Heart right ventricle (tissue), 16 donors: ENCODE measurements at regions not wholly inside any gene's neighbourhood (a gene's known extent, or its start where the extent isn't known, plus 50 kb on each side); places are given as distances from the start of the nearest gene placed in this dataset.

Experiments used
- ATAC-seq, 8 donors: fragments of 200-7000 bp; cut with Tn5 transposase; one replicate each; pipeline ENCODE4 v1.9.1; 2020; ENCODE audit warnings: mild to moderate bottlenecking in 8 of 8, moderate library complexity in 8 of 8, moderate number of reproducible peaks in 1 of 8
- DNase-seq, 2 donors: peaks; one replicate each; pipeline ENCODE4 v3.0.0-alpha.2; 2020
- H3K27ac ChIP-seq, 10 donors: fragments of 200-600 bp; sonication (generic) in 2 of 10; one replicate each; pipeline versions ENCODE4 v1.5.0 to v1.8.0; 2020 to 2022; ENCODE audit warnings: mild to moderate bottlenecking in 3 of 10
- H3K27me3 ChIP-seq, 7 donors: fragments of 200-600 bp; one replicate each; pipeline ENCODE4 v1.8.0; 2021 to 2022; ENCODE audit warnings: mild to moderate bottlenecking in 2 of 7
- H3K36me3 ChIP-seq, 9 donors: fragments of 200-600 bp; sonication (generic) in 1 of 9; one replicate each; pipeline versions ENCODE4 v1.5.0 to v1.8.0; 2020 to 2022; ENCODE audit warnings: mild to moderate bottlenecking in 2 of 9
- H3K4me1 ChIP-seq, 9 donors: fragments of 200-600 bp; sonication (generic) in 1 of 9; one replicate each; pipeline versions ENCODE4 v1.5.0 to v1.8.0; 2020 to 2022; ENCODE audit warnings: mild to moderate bottlenecking in 4 of 9
- H3K4me3 ChIP-seq, 10 donors: fragments of 200-600 bp; sonication (generic) in 2 of 10; one replicate each; pipeline versions ENCODE4 v1.5.0 to v1.8.0; 2020 to 2022; ENCODE audit warnings: mild to moderate bottlenecking in 7 of 10, moderate library complexity in 2 of 10
- H3K9me3 ChIP-seq, 11 donors: fragments of 200-600 bp in 10 of 11; sonication (generic) in 2 of 11; one replicate each; pipeline versions ENCODE4 v1.5.0 to v1.8.0; 2013 to 2022; ENCODE audit warnings: mild to moderate bottlenecking in 2 of 11, control low read depth in 1 of 11, moderate library complexity in 1 of 11
- CTCF ChIP-seq, 9 donors: fragments of 200-600 bp; sonication (generic) in 2 of 9; IDR thresholded peaks; one replicate each; pipeline versions ENCODE4 v1.5.0 to v1.8.0; 2021 to 2022; ENCODE audit warnings: antibody characterized with exemption in 9 of 9, mild to moderate bottlenecking in 5 of 9, moderate library complexity in 1 of 9
- WGBS, 2 donors: extraction: QIAGEN DNeasy Blood & Tissue Kit; methylation state at CpG; one replicate each; pipeline ENCODE4 v1.1.7; 2013; ENCODE audit warnings: inconsistent platforms in 1 of 2; 5-methylcytosine and 5-hydroxymethylcytosine counted together
- intact Hi-C, 10 donors: fragments of 100-400 bp; cut with DNase I; formaldehyde crosslinking; loops; one replicate each; pipeline versions ENCODE4 v1.11.1 to v1.14.2; 2022
- donor health status: Arrhythmogenic right ventricular cardiomyopathy.
- donor health status: ischemic (EF 13 %, LVEDD 7.1; RV severe dilation, severe dysfunction).
- donor health status: healthy with polysubstance abuse.
- donor health status: DM: no; HTN: yes; CAD: no.
- donor health status: DM: no; HTN: no; CAD: no.
- donor health status: ischemic (EF 25% LVEDD 6.9; RV normal size, moderate dysfunction).
- donor health status: ischemic (EF 25% LVEDD 5.7; RV mildly dilated, moderate dysfunction).
- donor health status: healthy.
- donor health status: DM: yes; HTN: yes; CAD: no.
- donor health status: Ischemic cardiomyopathy.
- donor health status: ischemic (EF 35%, LVEDD 5.7; RV mildly dilated, moderate dysfunction).
- donor health status: nonischemic (EF 11% LVEDD 7.7; RV severe dilation, severe dysfunction).
- donor health status: DM: yes; HTN: yes; CAD: no.
- donor health status: PGD.
- donor health status: ischemic (EF 29% LVEDD 5.4; RV normal size, mild dysfunction).
- donor health status: nonischemic (EF 23%, LVEDD 6.1; RV moderate dilation, normal function).

- Histone ChIP-seq H3K27me3 (no peaks in the 10 kb centered on the region), H3K27ac (no peak overlapping the region), H3K36me3 (no peaks in the 10 kb centered on the region), H3K4me1 (no peaks in the 10 kb centered on the region), H3K9me3 (no peaks in the 10 kb centered on the region), H3K4me3 (no peak overlapping the region)
- intact Hi-C loops = no loop called here
- TF ChIP-seq CTCF (IDR thresholded peaks at IDR 0.05) = no peak
- DNase-seq (no peak), ATAC-seq (no peak)
- WGBS, 2 donors = 6 to 10% methylated on average over 1 of the region's 1 CpG
Observed at GRCh38 chrY:8815616-8816015, 521.6 kb upstream of the TSPY4 start.

GRCh38 chrY:8820032-8820431 is 517.2 kb upstream of the TSPY4 start:
- Histone ChIP-seq H3K36me3 (no peaks in the 10 kb centered on the region), H3K27ac (no peak overlapping the region), H3K27me3 (no peaks in the 10 kb centered on the region), H3K4me1 (no peaks in the 10 kb centered on the region), H3K9me3 (no peaks in the 10 kb centered on the region), H3K4me3 (no peak overlapping the region)
- 40 to 49% methylated on average over 4 of the region's 4 CpGs for WGBS, 2 donors
- ATAC-seq = no peak
- no peak for TF ChIP-seq CTCF (IDR thresholded peaks at IDR 0.05)
- intact Hi-C loops = no loop called here
- no peak for DNase-seq

GRCh38 chrY:8821106-8821505 is 516.2 kb upstream of the TSPY4 start:
- Histone ChIP-seq H3K4me1 (no peaks in the 10 kb centered on the region), H3K36me3 (no peaks in the 10 kb centered on the region), H3K27me3 (no peaks in the 10 kb centered on the region), H3K4me3 (no peak overlapping the region), H3K27ac (no peak overlapping the region), H3K9me3 (no peaks in the 10 kb centered on the region)
- ATAC-seq = no peak
- no peak for TF ChIP-seq CTCF (IDR thresholded peaks at IDR 0.05)
- 0 to 6% methylated on average over 1 of the region's 1 CpG for WGBS, 2 donors
- no peak for DNase-seq
- intact Hi-C loops = no loop called here

- intact Hi-C loops = no loop called here
- DNase-seq = no peak
- Histone ChIP-seq H3K27me3 (no peaks in the 10 kb centered on the region), H3K27ac (no peak overlapping the region), H3K4me1 (no peaks in the 10 kb centered on the region), H3K4me3 (no peak overlapping the region), H3K9me3 (no peaks in the 10 kb centered on the region), H3K36me3 (no peaks in the 10 kb centered on the region)
- no peak for TF ChIP-seq CTCF (IDR thresholded peaks at IDR 0.05)
- no peak for ATAC-seq
- 62 to 65% methylated on average over 3 of the region's 3 CpGs for WGBS, 2 donors
Observed at GRCh38 chrY:8852278-8852677, 485.0 kb upstream of the TSPY4 start.

GRCh38 chrY:8888371-8888770 is 448.9 kb upstream of the TSPY4 start:
- WGBS, 2 donors = 79 to 87% methylated on average over 3 of the region's 3 CpGs
- Histone ChIP-seq H3K27ac (no peak overlapping the region), H3K27me3 (no peaks in the 10 kb centered on the region), H3K4me3 (no peak overlapping the region), H3K36me3 (no peaks in the 10 kb centered on the region), H3K9me3 (no peaks in the 10 kb centered on the region), H3K4me1 (no peaks in the 10 kb centered on the region)
- ATAC-seq = no peak
- intact Hi-C loops = no loop called here
- DNase-seq = no peak
- TF ChIP-seq CTCF (IDR thresholded peaks at IDR 0.05) = no peak
